Stimulated activated CD8-positive, alpha-beta memory T cell treated with anti-CD3 and anti-CD28 coated beads, Interleukin-7, amount 100 ng/mL, for 24 hours (primary cell): ENCODE measurements at regions not wholly inside any gene's neighbourhood (a gene's known extent, or its start where the extent isn't known, plus 50 kb on each side); places are given as distances from the start of the nearest gene placed in this dataset.

Experiments used
- DNase-seq: peaks from one replicate; pipeline ENCODE4 v3.0.0-alpha.2; 2020; ENCODE audit warnings: low read depth

DNA sequence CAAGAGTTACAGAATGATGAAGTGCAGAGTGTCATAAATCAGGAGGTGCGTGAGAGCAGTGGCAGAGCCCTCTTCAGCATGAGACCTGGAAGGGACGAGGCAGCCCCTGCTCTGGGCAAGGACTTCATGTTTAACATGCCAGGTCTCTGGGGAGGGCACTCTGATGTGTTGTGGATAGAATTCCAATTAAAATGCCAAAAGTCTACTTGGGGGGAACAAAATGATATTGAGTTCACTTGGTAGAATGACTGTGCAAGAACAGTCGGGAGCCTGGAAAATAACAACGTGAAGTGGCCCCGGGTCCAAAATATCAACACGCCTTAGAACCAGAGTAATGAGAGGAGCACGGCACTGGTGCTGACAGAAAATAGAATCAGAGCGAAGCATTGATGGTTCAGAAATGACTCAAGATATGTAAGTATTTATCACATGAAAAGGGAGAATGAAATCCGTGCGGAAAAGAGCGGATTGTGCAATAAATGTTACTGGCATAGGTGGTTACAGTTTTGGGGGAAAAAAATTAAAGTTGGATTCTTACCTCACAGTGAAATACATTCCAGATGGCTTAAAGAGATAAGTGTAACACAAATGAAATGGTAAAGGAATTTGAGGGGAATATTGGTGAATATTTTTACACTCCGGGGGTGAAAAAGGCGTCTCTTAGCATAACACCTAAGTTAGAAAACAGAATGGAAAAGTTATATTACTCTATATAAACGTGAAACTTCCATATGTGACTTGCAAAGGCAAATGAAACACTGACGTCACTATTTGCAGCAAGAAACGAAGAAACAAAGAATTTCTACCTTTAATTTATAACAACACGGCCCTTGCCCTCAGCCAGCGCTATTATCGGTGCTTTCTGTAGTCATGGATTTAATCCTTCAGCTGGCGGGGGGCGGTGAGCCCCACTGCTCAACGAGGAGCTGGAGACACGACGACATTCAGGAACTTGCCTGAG is 159.4 kb upstream of the TWIST2 start:
- DNase-seq, result no peak

DNA sequence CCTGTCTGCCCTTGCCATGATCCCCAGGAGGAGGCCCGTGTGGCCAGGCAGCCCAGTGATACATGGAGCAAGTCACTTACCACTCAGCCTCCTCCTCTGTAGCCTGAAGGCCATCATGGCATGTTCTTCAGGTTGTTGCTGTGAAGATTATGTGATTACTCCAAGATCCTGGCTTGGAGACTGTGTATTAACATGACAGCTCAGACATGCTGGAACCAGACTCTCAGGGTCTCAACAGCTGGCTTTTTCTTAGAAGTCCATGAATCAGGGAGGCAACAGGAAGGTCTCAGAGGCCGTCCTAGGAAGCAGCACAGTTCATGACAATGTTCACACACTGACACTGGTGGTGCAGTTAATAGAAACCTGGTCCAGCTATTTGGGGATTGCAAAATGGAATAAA is 158.6 kb upstream of the TWIST2 start:
- DNase-seq, result no peak

DNA sequence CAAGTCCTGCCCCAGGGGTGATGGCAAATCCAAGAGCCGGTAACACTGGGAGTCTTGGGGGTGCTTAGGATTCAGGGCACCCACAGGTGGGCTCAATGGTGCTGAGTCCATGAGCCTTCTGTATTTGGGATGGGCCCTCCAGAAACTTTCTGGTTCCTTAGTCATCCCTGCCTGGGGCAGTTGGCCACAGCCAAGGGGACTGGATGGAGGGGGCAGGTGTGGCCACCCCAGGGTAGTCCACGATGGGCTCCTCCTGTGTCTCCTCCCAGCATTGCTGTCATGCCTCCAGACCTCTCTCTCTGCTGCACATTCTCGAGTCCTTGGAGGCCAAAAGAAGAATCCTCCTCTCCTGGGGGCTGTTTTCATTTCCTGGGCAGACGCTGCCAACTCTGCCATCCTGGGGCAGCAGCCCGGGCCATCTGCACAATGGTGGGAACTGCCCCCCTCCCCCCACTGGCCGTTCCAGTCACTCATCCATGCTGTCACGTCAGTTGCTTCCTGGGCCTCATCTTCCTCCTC is 158.0 kb upstream of the TWIST2 start:
- no peak for DNase-seq

DNA sequence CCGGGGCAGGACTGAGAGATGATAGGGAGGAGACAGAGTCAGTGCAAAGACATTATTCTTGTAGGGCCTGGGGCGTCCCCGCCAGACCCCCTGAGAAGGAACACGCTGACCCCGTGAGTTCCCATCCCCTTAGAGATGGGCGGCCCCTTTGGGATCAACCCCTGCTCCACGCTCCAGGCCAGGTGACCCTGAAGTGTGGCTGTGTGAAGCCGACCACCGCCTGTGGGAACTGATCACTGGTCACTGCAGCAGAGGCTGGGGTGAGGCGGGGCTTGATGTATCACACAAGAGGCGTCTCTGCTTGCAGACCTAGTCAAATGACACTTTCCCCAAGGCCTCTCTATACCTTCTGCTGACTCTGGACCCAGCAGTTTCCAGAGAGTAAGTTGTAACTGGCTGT is 157.4 kb upstream of the TWIST2 start:
- no peak for DNase-seq

DNA sequence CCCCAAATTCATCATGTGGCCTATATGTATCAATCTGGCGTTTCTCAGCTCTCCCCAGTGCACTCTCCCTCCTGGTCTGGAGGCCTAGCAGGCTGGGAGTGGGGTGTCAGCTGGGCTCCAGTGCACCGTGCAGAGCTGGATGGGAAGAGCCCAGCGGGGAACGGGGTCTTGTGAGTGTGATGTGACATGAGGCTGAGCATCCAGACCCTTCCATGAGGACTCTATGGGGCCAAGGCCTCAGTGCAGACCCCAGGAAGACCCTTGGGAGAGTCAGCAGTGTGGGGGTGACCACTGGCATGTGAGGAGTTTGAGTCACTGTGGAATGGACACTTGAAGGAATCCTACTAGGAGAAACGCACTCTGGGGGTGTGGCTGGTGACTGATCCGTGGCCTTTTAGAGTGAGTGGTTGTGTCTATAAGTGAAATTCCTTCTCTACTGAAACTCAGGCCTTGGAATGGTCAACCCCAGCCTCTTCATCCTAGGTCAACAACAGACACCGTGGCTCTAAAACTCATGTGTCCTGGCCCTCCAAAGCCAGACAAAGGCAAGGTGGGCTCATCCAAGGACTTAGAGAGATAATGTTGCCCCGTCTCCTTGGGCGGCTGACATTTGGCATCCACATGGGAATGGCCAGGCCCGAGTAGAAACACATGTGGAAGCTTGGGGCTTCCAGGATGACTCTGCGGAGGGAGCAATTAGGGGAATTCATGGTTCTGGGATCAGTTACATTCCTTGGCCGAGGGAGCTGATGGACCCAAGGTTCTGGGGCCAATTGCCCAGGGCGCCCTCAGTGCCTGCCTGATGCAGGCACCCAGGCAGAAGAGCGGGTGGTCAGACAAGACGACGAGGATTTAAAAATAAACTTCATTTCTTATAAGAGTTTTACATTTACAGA is 156.0 kb upstream of the TWIST2 start:
- DNase-seq, result no peak

DNA sequence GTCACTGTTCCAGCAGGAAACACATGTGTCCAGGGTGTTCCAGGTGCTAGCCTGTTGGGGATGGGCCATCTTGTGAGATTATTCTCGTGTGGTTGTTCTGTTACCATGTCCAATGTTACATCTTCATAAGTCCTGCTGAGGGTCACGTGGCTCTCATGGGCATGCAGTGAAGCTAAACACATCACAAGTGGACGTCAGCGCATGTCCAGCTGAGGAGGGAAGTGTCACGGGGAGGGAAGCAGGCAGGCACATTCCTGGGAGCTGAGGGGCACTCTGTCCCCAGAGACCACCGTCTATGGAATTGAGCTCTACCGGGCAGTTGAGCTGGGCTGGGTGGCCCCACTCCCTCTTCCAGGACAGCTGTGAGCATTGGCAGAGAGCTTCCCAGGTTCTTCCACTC is 155.3 kb upstream of the TWIST2 start:
- no peak for DNase-seq

DNA sequence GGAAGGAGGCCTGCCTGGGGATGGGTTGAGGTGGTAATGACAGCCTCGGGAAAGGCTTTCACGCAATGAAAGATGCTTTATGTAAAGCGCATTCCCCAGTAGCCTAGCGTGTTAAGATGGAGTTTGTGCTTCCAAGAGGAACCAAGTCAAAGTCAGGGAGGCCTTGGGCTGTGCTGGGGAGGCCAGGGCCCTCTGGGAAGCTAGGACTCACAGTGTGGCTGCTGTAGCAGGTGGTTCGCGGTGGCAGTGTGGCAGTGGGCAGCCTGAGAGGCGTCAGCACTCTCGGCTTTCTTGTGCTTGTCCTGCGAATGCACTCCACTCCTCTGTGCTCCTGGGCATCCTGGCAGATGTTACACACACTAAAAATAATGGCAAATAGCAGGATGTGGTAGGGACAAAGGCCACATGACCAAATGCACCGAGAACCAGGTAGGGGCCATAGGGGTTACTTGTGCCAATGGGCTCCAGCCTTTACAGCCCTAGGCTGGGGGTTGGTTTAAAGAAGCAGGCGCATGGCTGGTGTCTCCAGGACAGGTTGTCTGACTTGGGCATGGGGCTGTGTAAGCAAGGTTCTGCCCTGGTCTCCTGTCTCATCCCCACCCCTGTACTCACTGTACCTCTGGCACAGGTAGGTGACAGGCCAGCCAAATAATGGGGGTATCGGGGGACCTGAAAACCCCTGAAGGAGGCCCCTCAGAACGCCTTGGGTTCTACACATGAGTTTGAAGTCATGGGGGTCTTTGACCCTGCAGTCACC is 154.4 kb upstream of the TWIST2 start:
- no peak for DNase-seq

DNA sequence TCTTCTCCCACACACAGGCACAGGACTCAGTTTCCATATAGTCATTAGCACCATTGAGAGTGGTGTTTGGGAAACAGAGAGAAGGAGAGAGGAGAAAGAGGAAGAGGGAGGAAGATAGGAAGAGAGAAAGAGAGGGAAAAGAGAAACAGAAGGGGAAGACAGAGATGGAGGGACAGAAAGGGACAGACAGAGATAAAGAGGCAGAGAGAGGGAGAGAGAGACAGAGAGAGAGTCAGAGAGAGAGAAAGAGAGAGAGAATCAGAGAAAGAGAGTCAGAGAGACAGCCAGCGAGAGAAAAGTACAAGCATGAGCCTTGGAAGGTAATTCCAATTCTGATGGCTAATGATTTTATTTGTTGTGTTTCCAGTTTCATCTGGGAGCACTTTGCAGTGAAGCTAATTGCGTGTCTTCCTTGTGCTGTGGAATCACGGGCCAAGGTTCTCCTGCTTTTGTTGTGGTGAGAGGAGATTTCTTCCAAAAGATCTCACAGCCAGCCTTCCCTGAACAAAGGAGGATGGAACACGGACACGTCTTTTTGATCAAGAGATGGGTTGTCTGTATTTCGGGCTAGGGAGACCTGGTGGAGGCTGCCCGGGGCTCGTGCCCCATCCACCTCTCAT is 153.6 kb upstream of the TWIST2 start:
- DNase-seq, result no peak

DNA sequence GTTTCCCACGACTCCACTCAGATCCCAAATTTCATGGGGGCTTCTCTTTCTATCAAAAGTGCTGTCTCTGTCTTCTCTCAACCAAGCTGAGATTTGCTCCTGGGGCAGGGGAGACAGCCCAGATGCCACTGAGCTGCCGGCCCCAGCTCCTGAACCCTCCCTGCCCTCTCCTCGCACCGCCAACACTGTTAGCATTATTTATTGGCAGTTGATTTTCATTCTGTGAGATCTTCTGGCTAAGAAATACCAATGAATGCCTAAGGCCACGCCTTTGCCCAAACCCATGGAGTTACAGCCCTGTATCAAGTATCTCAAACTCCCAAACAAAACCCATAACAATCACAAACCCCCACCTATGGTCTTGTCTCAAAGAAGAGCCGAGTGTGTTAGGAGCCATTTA is 153.0 kb upstream of the TWIST2 start:
- no peak for DNase-seq

DNA sequence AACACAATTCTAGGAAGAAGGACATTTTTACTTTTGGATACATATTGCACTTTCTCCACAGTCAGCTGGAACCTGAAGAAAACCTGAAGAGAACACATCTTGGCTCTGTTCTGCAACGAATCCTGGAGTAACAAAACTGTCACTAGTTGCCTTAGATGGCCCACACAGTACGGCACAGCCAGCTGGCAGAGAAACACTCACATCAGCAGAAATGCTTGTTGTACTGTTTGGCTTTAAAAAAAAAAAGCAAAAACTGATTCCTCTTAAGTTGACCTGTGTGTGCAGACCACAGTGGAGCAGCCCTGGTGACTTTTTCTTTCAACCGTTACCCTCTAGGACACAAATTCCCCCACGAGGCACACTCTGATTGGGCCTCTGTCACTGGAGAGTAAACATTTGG is 152.3 kb upstream of the TWIST2 start:
- no peak for DNase-seq

DNA sequence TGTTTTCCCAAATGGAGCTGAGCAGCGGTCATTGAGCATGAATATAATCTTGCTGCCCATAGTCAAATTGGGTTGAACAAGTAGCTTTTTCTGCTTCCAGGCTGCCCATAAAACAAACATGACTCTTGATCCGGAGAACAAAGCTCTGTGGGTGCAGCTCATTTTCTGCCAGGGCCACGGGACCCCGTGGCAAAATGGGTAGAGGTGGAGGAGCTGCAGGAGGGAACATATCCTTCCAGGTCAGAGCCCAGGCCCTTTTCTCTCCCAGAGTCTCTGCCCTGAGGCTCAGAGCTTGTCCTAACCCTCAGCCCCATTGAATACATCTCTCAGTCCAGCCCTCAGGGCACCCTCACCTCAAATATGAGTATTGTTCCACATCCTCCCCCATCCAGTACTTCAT is 151.6 kb upstream of the TWIST2 start:
- DNase-seq, result no peak

DNA sequence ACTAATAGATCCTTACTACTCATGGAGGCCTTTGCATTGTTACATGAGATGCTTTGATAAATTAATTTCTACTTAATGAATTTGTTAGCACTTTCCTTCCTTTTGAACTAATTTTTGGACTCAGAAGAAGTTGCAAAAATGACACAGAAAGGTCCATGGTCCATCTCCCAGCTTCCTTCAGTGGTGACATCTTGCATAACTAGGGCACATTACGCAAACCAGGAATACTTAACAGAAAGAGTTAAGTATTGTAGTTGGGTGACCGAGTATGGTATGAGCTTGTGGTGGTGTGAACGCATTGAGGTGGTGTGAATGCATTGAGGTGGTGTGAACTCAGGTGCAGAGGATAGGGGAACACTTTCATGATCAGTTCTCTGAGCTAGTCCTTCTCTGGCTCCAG is 151.1 kb upstream of the TWIST2 start:
- no peak for DNase-seq

DNA sequence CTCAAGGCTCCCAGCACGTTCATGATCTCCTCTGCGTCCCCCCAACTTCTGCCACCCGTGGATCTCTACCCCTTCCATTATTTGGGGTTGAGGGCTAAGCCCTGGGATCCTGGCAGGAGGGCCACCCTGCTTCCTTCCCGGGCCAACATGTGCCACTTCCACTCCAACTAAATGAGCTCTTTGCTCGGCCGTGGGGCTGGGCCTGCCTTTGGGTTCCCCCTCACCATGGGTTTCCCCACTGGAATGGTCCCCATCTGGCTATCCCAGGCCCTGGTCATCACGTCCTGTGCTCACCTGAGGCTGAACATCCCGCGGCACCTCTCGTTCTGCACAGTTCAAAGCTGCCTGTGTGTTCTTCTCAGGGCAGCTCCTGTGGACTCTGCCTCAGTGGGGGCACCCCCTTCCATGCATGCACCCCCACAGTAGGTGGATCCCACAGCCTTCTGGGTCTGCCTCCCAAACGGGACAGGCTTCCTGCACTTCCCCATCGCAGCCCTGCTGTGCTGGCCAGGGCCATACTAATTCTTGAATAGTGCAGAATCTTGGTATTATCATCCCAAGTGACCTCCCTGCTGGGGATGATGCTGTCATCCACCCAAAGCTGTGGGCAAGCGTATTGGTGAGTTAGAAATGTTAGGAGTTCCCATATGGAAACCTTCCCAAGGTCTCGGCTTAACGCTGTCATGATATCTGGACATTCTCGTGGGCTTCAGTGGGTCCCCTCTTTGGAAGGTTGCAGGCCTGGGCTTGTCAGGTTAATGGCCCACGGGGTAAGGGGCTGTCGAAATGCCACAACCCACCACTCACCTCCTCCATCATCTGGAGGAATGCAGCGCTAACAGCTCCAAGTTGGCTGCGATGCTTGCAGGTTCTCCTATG is 150.5 kb upstream of the TWIST2 start:
- DNase-seq, result no peak

DNA sequence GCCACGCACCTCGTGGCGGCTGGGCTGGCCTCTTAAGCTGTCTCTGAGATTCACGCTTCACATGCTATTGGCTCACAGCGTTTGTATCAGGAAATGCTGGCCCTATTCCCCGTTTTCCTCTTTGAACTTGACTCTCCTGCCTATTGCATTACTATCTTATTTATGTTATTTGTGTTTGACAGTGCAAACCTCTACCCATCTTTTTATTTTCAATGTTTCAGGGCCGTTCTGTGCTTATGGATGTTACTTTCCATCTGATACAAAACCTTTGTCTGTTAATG is 149.9 kb upstream of the TWIST2 start:
- no peak for DNase-seq

DNA sequence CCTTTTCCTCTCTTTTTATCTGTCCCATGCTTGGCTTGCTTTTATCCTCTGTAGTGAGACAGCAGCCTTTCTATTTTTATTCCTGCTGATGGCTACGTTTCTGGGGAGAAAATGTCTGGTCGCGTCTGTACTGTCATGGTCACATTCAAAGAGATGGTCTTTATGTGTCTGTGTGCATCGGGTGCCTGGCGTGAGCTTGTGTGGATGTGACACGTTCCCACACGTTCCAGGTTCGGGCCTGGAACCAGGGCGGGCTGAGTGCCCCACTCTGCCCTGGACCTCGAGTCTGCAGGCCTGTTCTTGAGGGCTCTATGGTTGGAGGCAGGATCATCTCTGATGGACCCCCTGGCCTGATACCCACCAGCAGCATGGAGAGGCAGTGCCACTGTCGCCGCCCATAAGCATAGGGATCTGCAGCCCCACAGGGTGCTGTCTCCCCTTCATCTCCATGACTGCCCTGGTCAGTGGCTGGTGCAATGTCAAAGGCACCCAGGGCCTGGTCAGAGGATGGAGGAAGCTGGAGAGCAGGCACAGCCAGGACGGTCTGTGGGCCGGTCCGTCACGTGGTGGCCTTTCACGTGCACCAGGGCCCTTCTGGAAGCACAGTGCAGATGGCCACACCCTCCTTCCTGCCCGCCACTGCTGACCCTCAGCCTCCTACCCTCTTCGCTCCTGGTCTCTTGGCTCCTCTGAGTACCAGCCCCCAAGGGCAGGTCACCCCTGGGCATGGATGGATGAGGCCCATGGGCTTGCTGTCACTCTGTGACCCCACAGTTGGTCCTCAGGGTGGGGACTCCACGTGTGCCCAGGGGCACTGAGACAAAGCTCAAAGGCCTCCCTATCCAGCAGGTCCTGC is 149.2 kb upstream of the TWIST2 start:
- no peak for DNase-seq

DNA sequence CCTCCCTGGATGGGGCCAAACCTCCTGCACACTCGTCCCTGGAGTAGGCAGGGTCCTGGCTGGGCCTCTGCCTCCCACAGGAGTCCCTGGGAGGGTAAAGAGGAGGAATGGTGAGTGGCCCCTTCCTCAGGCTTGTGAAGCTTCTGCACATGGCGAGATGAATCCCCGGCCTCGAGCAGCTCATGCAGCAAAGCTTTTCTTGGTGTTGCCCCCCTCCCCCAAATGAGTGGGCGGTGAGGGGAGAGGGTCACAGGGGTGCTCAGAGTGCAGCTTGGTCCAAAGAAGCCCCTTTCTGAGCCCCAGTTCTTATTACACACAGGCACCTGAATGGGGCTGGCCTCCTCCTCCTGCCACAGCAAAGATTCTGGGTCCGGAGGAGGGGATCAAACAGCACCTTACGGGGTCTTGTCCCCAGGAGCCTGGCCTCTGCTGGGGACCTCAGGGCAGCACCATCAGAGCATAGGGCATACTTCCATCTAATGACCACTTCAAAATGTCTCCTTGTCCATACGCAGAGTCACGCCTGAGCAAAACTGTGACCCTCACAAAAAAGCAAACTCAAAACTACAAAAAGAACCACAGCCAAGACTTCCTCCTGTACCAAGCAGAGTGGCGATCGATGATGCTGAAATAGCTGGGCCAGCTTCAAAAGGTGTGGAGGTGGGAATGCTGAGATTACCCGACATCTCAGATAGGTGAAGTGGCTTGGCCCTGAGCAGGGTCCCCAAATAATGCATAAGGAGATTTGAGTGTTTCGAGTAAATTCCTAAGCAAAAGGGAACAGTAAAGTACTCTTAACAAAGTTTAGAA is 148.4 kb upstream of the TWIST2 start:
- no peak for DNase-seq

DNA sequence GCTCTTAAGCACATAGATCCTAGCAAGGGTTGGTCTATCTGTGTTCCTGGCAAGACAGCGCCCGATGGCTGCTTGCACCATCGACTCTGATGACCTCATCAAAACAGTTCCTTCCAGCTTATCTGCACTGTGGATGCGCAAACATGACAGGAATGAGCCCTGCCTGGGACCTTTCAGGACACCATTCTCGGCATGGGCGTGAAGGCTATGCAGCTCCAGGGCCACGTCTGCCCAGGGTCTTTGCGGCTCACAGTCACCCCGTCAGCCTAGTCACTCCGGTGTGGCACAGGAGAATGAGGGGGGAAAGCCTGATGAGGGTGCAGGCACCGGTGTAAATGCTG is 147.8 kb upstream of the TWIST2 start:
- DNase-seq, result no peak

DNA sequence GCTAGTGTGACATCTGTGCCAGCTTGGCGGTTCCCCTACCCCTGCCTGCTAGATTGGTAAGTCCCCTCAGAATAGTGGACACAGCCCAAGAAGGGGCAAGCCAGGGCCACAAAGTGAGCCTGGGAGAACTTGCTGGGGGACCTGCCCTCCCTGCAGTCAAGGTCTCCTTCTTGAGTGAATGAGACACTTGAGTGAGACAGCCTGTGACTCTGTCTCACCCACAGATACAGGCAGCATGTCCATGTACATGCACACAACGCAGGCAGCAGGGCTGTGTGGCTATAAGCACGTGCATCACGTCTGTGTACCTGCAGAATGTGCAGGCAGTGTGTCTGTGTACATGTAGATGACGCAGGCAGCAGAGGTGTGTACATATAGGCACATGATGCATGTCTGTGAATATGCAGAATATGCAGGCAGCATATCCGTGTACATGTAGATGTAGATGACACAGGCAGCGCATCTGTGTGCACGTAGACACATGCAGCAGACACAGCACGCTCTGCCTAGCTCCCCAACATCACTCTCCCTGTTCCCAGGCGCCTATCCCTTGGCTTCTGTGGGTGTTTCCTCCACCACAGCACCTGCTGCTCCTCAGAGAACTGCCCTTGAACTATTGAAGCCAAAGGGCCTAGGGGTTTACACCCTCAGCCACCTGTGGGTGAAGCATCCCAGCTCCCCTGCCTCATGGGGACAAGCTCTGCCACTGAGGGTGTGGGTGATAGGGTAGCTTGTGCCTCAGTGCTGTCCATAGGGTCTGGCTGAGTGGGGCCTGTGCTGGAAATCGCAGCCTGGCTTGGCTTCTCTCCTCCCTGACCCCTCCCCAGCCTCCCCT is 147.2 kb upstream of the TWIST2 start:
- no peak for DNase-seq
